Right ventricle myocardium superior (tissue), 1 donor: ENCODE measurements at regions not wholly inside any gene's neighbourhood (a gene's known extent, or its start where the extent isn't known, plus 50 kb on each side); places are given as distances from the start of the nearest gene placed in this dataset.

ENCODE experiments used
- ATAC-seq: fragments of 200-7000 bp; cut with Tn5 transposase; one replicate; pipeline ENCODE4 v1.9.1; 2020; ENCODE audit warnings: mild to moderate bottlenecking; ENCODE audit not compliant: poor library complexity
- DNase-seq: peaks from one replicate; pipeline ENCODE4 v3.0.0-alpha.2; 2020
- intact Hi-C: fragments of 100-400 bp; cut with DNase I; formaldehyde crosslinking; loops from one replicate; pipeline ENCODE4 v1.11.2; 2022
- donor health status: DM: no; HTN: yes; CAD: no; lungs with severe emphysema.

DNA sequence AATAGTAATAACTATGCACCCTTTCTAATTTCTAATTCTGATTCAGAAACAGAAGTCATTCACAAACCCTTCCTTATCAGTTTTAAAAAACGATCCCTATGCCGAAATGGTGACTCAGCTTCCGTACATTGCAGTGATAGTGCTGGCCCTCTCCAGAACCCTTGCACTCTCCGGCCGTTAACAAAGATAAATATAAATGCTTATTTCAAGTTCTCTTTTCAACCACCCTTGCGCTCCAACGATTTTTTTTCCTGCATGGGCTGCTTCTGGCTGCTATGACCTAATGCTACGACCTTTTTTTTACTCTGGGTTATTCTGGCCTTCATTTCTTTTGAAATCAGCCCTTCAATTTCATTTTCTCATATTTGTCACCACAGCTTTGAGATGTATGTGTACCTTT lies 646.2 kb downstream of the NTRK3 start:
- DNase-seq (no peak), ATAC-seq (peak; percentile 78)

DNA sequence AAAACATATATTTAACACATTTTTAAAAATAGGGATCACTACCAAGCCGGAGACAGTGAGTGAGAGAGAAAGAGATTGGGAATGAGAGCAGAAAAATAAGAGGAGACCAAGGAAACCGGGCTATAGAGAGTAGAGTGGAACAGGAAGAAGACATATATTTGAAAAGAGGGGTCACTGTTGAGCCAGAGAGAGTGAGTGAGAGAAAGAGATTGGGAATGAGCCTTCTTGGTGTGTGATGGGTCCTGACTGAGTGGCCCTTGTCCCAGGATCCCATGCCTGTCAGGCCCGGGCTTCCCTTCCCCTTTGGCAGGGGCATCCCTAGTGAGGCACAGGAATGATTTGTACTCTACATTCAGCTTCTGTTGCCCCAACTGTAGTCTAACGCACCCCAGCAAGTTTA lies 646.6 kb downstream of the NTRK3 start:
- intact Hi-C loops: no loop called here
- ATAC-seq (peak; percentile 34), DNase-seq (no peak)

More for the DNA sequence above, 646.2 kb downstream of the NTRK3 start:
- intact Hi-C loops: no loop called here

DNA sequence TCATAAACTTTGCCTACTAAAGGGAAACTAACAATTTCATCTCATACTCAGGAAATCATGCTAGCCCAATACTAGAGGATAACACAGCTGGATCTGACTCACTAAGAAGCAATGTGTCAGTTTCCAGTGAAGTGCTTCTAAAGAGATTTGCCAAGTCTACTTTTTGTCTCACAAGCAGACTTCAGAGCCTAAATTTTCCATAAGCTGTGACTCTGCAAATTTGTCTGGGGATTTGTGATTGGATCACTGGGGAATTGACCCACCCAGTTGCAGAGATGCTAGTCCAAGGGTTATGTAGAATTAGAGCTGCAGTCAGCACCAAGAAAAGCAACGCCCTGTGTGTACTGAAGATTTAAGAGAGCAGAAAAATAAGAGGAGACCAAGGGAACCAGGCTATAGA lies 647.1 kb downstream of the NTRK3 start:
- ATAC-seq: peak; percentile 57
- no peak for DNase-seq
- intact Hi-C loops: no loop called here

DNA sequence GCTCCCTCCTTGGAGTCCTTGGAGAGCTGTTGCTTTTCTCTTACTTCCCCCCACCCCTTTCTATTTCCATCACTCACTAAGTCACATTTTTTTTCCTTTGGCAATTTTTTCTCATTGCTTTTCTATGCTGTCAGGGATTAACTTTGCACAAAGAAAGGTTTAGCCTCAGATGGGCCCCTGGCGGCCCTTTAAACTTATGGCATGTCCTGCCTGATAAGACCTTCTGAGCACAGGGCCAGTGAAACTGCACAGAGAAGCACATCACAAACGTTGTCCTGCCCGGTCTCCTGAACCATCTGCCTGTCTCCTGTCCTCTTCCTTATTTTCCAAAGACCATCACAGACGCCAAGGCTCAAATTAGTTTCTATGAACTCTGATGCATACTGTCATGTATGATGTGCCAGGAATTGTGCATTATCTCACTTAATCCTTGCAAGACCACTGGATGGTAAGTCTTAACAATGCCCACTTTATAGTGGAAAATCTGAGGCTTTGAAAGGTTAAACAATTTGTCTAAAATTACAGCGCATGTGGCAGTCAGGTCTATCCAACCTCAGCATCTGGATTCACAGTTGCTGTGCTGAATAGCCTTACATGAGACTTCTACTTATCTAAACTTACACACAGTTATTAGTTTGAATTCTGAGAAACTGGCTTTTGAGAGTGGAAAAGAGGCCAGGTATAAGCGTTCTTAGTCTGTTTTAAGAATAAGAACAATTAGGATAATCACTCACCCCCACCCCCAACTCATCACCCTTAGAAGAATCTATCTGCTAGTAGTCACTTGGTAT lies 648.1 kb downstream of the NTRK3 start:
- intact Hi-C loops: no loop called here
- DNase-seq: no peak
- ATAC-seq: no peak

DNA sequence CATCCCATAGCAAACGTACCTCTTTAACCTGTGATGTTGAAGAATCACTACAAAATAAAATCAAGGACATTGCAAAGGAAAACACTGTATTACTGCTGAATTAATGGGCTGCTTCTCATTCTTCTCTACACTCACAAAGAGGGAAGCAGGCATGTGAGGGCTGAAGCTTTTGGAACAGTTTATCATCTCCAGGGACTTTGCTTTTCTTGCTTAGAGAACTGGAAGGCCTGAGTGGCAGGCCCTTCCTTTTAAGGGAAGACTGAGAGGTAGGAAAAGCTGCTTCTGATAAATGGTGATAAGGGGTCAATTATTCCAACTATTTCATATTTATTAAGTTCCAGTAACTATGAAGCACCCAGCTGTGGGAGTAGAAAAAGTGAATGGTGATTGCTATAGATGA lies 649.6 kb downstream of the NTRK3 start:
- ATAC-seq (no peak), DNase-seq (no peak)
- intact Hi-C loops: no loop called here

GRCh38 chr15:87604857-87605446 lies 651.6 kb downstream of the NTRK3 start:
- intact Hi-C loops: no loop called here
- no peak for ATAC-seq

GRCh38 chr15:87602371-87602770 lies 654.2 kb downstream of the NTRK3 start:
- intact Hi-C loops: no loop called here
- ATAC-seq (no peak), DNase-seq (no peak)

More at GRCh38 chr15:87604857-87605446, 651.6 kb downstream of the NTRK3 start:
- DNase-seq: no peak

DNA sequence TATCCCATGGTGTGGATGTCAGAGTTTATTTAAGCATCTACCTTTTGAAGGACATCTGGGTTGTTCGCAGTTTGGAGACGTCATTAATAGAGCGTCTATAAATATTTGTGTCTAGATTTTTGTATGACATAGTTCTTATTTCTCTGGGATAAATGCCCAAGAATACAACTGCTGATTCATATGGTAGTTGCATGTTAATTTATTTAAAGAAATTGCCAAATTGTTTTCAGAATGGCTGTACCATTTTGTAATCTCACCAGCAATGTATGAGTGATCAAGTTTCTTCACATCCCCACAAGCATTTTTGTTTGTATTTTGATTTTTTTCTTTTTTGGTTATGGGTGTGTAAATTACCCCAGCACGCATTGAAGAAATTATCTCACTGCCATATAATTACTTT lies 656.9 kb downstream of the NTRK3 start:
- ATAC-seq (no peak), DNase-seq (no peak)
- intact Hi-C loops: no loop called here

DNA sequence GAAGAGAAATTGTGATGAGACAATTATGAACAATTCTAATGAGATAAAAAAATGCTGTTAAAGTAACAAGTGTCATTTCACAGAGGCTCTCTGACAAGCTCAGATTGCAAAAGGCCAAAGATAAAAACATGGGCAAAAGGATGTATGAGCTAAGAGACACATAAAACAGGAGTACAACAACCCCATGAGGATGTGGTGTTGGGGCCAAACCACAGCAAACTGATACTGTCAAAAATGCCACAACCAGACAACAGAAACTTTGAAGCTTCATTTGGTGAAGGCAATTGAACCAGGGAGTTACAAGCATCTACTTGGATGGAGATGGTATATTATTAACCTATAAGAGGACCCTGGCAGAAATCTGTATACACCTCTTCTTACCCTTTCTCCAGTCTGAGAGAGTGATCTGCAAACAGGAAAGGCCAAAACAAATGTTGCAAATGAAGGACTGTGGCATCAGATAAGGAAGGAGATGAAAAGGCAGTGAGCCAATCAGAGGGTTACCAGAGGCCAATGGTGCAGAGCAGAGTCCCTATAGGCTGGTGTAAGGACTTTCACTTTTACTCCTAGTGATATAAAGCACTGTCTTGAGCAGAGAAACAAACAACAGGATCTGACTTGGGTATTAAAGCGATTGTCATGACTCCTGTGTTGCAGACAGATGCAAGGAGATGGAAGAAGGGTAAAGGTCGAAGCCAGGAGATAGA lies 659.0 kb downstream of the NTRK3 start:
- peak; percentile 56 for ATAC-seq
- no peak for DNase-seq
- intact Hi-C loops: no loop called here

DNA sequence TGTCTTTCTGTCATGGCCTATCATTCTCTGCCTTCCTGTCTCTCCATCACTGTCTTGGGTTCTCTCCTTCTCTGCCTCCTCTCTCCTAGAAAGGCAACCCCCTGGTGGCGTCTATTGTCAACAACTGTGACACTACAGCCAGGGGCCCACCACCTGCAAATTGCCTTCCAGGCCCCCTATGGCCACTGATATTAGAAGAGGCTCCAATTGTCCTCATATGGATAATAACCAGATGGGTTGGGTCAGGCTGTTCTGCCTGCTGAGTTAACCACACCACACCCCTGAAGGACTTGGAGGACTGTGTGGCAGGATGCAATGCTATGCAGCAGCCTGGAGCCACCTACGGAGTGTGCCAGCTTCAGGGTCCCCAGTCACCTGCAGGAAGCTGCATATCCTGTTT lies 665.0 kb downstream of the NTRK3 start:
- intact Hi-C loops: no loop called here
- ATAC-seq (no peak), DNase-seq (no peak)

GRCh38 chr15:87591042-87591441 lies 665.5 kb downstream of the NTRK3 start:
- intact Hi-C loops: no loop called here
- peak; percentile 55 for ATAC-seq
- no peak for DNase-seq

GRCh38 chr15:87589134-87589533 lies 667.4 kb downstream of the NTRK3 start:
- DNase-seq (no peak), ATAC-seq (no peak)
- intact Hi-C loops: no loop called here

GRCh38 chr15:87582169-87582568 lies 674.4 kb downstream of the NTRK3 start:
- DNase-seq (no peak), ATAC-seq (no peak)
- intact Hi-C loops: no loop called here

GRCh38 chr15:87579537-87579936 lies 677.0 kb downstream of the NTRK3 start:
- ATAC-seq: no peak
- intact Hi-C loops: no loop called here
- no peak for DNase-seq

GRCh38 chr15:87578776-87579175 lies 677.8 kb downstream of the NTRK3 start:
- ATAC-seq (no peak), DNase-seq (no peak)
- intact Hi-C loops: no loop called here

DNA sequence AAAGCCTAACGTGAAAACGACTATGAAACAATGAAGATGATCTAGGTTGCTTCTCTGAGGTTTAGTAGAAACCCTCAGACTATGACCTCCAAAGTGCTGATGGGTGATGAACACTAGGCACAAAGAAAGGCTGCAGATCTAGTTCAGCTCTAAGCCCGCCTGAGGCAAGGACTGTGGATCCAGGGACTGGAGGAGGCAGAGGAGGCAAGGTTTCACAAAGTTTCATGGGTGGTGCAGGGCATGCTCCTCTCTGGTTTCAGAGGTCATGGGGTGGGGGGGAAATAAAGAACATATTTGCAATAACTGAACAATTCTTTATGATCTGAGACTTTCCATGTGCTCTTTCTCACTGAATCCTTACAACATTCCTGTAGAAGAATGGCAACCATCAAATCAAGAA lies 679.2 kb downstream of the NTRK3 start:
- intact Hi-C loops: no loop called here
- ATAC-seq: no peak
- no peak for DNase-seq

- intact Hi-C loops: no loop called here
- no peak for DNase-seq
- no peak for ATAC-seq
Observed at GRCh38 chr15:87576486-87577176, 679.9 kb downstream of the NTRK3 start.

DNA sequence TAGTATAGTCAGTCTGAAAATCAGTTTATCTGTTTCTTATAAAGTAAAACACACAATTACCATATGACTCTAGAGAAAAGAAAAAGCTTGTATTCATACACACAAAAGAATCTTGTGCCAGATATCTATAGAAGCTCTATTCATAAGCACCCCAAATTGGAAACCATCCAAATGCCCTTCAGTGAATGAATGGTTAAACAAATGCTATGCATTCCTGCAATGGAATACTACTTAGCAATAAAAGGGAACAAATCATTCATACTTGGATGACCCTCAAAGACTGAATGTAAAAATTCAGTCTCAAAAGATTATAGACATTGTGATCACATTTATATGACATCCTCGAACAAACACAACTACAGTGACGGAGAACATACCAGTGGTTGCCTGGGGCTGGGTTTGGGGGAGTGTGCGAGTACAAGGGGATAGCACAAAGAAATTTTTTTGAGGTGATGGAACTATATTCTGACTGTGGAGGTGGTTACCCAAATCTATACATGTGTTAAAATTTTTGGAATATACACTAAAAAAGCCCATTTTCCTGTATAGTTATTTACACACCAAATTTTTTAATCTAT lies 680.6 kb downstream of the NTRK3 start:
- ATAC-seq (no peak), DNase-seq (no peak)
- intact Hi-C loops: no loop called here

DNA sequence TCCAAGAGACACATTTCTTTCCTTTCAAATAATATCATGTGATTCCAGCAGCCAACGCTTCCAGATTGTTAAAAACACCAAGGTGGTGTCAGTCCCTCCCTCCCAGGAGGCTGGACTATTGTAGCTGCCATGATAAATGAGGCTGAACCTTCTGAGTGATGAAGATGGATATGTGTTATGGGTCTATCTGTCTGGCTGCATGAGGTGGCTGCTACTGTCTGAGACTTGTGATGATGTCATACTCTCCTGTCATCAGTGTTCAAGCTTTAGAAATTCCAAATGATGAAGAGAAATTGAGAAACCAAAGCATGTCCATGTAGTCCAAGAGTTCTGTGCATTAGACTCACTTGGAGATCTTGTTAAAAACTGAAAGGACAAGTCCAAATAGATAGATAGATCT lies 683.0 kb downstream of the NTRK3 start:
- intact Hi-C loops: no loop called here
- ATAC-seq (no peak), DNase-seq (no peak)
